Epithelial cell of proximal tubule (primary cell): ENCODE measurements at regions not wholly inside any gene's neighbourhood (a gene's known extent, or its start where the extent isn't known, plus 50 kb on each side); places are given as distances from the start of the nearest gene placed in this dataset.

Experiments used
- DNase-seq: peaks from one replicate; pipeline ENCODE4 v3.0.0-alpha.2; 2011; ENCODE audit warnings: low read depth
- H3K4me3 ChIP-seq: 2 replicates; pipeline ENCODE4 v1.5.1; 2011; ENCODE audit warnings: low read depth, mild to moderate bottlenecking, low read length
- CTCF ChIP-seq: conservative IDR thresholded peaks from 2 replicates; pipeline ENCODE4 v1.5.1; 2012; ENCODE audit warnings: low read depth, mild to moderate bottlenecking, low read length

GRCh38 chr11:70716216-70716615, 317.9 kb downstream of the CTTN start:
- TF ChIP-seq CTCF: no peak
- no peak overlapping the region for H3K4me3 ChIP-seq
- no peak for DNase-seq

- DNase-seq: no peak
- H3K4me3 ChIP-seq: no peak overlapping the region
- no peak for TF ChIP-seq CTCF
Observed at GRCh38 chr11:70716986-70717775, 318.9 kb downstream of the CTTN start.

GRCh38 chr11:70717936-70718595, 319.7 kb downstream of the CTTN start:
- H3K4me3 ChIP-seq: no peak overlapping the region
- no peak for DNase-seq
- TF ChIP-seq CTCF: no peak

- no peak overlapping the region for H3K4me3 ChIP-seq
- DNase-seq: no peak
- no peak for TF ChIP-seq CTCF
Observed at GRCh38 chr11:70719516-70719915, 321.2 kb downstream of the CTTN start.

GRCh38 chr11:70720281-70720680, 322.0 kb downstream of the CTTN start:
- H3K4me3 ChIP-seq: no peak overlapping the region
- TF ChIP-seq CTCF: no peak
- DNase-seq: no peak

GRCh38 chr11:70721006-70721405, 322.7 kb downstream of the CTTN start:
- no peak for TF ChIP-seq CTCF
- no peak overlapping the region for H3K4me3 ChIP-seq
- DNase-seq: no peak

GRCh38 chr11:70725278-70725677, 326.9 kb downstream of the CTTN start:
- TF ChIP-seq CTCF: no peak
- no peak for DNase-seq
- no peak overlapping the region for H3K4me3 ChIP-seq
